GM12873 (cell line): ENCODE measurements at regions not wholly inside any gene's neighbourhood (a gene's known extent, or its start where the extent isn't known, plus 50 kb on each side); places are given as distances from the start of the nearest gene placed in this dataset.

Experiments
- CTCF ChIP-seq: IDR thresholded peaks from 2 replicates; pipeline ENCODE4 v1.5.1; 2012; ENCODE audit warnings: low read depth, mild to moderate bottlenecking, moderate library complexity, low read length, control low read depth; ENCODE audit not compliant: insufficient read depth; ENCODE audit errors: missing control alignments

DNA sequence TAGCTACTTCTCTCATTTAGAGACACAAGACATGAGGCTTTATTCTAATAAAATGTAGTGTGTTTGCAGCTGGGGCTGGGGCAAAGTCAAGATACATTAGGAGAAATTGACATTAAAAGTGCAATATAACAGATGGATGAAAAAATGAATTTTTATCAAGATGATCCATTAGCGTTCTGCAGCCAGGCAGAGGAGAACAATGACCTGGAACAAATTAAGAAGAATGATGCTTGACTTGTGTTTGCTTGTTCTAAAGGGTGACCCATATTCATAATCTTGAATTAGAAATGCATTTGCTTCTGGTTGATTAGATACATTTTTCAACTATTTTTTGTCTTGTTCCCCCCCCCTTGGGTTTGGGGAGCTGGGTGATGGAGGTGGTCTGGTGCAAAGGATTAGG lies 439.5 kb upstream of the BOD1L1 start:
- no peak for TF ChIP-seq CTCF

DNA sequence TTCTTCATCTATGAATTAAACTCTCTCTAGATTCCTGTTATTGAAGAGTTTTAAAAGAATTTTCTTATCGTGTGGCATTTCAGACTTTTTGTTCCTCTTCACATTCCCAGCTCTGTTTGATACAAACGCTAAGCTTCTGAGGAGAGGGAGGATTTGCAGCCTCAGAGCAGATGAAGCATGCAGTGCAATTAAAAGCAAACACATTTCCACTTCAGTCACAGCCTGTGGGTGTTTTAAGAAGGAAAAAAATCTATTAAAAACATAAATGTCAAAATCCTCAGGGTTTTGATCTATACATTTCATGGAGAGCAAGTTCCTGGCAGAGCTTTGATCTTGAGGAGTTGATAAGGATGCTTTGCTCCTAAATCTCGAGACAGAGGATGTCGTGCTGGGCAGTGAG lies 442.4 kb upstream of the BOD1L1 start:
- no peak for TF ChIP-seq CTCF

- TF ChIP-seq CTCF, result no peak
Measured at GRCh38 chr4:14070289-14070880, 442.9 kb upstream of the BOD1L1 start.

DNA sequence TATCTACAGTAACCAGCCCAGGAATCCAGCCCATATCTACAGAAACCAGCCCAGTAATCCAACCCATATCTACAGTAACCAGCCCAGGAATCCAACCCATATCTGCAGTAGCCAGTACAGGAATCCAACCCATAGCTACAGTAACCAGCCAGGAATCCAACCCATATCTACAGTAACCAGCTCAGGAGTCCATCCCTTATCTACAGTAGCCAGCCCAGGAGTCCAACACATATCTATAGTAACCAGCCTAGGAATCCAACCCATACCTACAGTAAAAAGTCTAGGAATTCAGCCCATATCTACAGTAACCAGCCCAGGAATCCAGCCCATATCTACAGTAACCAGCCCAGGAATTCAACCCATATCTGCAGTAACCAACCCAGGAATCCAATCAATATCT lies 445.0 kb upstream of the BOD1L1 start:
- no peak for TF ChIP-seq CTCF

DNA sequence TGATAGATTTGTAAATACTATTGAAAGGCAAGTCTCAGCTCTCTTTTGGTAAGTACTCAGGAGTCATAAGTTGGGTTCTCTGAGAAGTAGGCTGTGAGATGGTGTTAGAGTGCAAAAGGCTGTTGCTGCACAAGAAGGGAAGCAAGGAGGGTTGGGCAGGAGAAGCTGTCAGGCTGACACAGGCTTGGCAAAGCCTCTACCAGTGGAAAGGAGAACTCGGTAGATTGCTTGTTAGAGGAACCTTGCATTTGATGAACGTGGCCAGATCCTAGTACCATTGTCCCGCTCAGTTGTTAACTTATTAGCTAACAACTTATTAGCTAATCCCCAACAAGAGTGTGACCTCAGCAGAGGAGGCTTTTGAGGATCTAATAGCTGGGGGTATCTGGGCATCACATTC lies 449.3 kb upstream of the BOD1L1 start:
- no peak for TF ChIP-seq CTCF

- no peak for TF ChIP-seq CTCF
Measured at GRCh38 chr4:14078326-14078725, 450.8 kb upstream of the BOD1L1 start.

GRCh38 chr4:14079601-14080000 lies 452.1 kb upstream of the BOD1L1 start:
- no peak for TF ChIP-seq CTCF
